Keratinocyte (primary cell): ENCODE measurements at regions not wholly inside any gene's neighbourhood (a gene's known extent, or its start where the extent isn't known, plus 50 kb on each side); places are given as distances from the start of the nearest gene placed in this dataset.
"Not testable (repeated sequence)": the region's sequence is repeated elsewhere in the genome, so short reads cannot be mapped to it uniquely, and the experiment has no call there.

Source experiments
- DNase-seq: peaks from one replicate; pipeline ENCODE4 v3.0.0-alpha.2; 2011; ENCODE audit warnings: low read depth, missing footprints, low spot score
- FAIRE-seq: peaks from 2 replicates; lab custom pipeline; 2011; peaks lifted over from hg19 to GRCh38; lab: Jason Lieb, UNC
- H2AFZ ChIP-seq: 2 replicates; pipeline ENCODE4 v1.6.0; 2012; ENCODE audit warnings: low read length, control low read depth, inconsistent platforms; ENCODE audit not compliant: control insufficient read depth
- H3K27ac ChIP-seq: 2 replicates; pipeline ENCODE4 v1.5.1; 2011; ENCODE audit warnings: low read length; ENCODE audit not compliant: control insufficient read depth, insufficient read depth
- H3K27me3 ChIP-seq: 3 replicates; pipeline ENCODE4 v1.6.0; 2011; ENCODE audit warnings: low read length; ENCODE audit not compliant: control insufficient read depth, insufficient read depth; ENCODE audit errors: extremely low read depth
- H3K36me3 ChIP-seq, 2 experiments: 2 replicates in 1 of 2; 3 replicates in 1 of 2; pipeline ENCODE4 v1.5.1; 2011; ENCODE audit warnings: low read length in 2 of 2, mild to moderate bottlenecking in 1 of 2; ENCODE audit not compliant: control insufficient read depth in 2 of 2, insufficient read depth in 2 of 2; ENCODE audit errors: extremely low read depth in 1 of 2
- H3K4me1 ChIP-seq: 3 replicates; pipeline ENCODE4 v1.5.1; 2011; ENCODE audit warnings: low read length; ENCODE audit not compliant: control insufficient read depth, insufficient read depth; ENCODE audit errors: extremely low read depth
- H3K4me2 ChIP-seq: 3 replicates; pipeline ENCODE4 v1.6.0; 2011; ENCODE audit warnings: low read depth, low read length; ENCODE audit not compliant: control insufficient read depth, insufficient read depth; ENCODE audit errors: extremely low read depth
- H3K4me3 ChIP-seq, 3 experiments: fragments of 200-600 bp in 1 of 3; sonication (generic) in 1 of 3; 2 replicates in 2 of 3; 3 replicates in 1 of 3; pipeline ENCODE4 v1.5.1; 2011 to 2016; ENCODE audit warnings: low read length in 3 of 3, mild to moderate bottlenecking in 3 of 3, control low read depth in 2 of 3, inconsistent platforms in 1 of 3, low read depth in 1 of 3, mixed read lengths in 1 of 3, mixed run types in 1 of 3, moderate library complexity in 1 of 3; ENCODE audit not compliant: control insufficient read depth in 2 of 3, insufficient read depth in 2 of 3; ENCODE audit errors: extremely low read depth in 1 of 3
- H3K79me2 ChIP-seq: 2 replicates; pipeline ENCODE4 v1.6.0; 2012; ENCODE audit warnings: low read length; ENCODE audit not compliant: control insufficient read depth, insufficient read depth
- H3K9ac ChIP-seq: 3 replicates; pipeline ENCODE4 v1.6.0; 2011; ENCODE audit warnings: low read length; ENCODE audit not compliant: control insufficient read depth, insufficient read depth; ENCODE audit errors: extremely low read depth
- H3K9me1 ChIP-seq: 3 replicates; pipeline ENCODE4 v1.6.0; 2011; ENCODE audit warnings: low read length; ENCODE audit not compliant: control insufficient read depth, insufficient read depth; ENCODE audit errors: extremely low read depth
- H3K9me3 ChIP-seq: 2 replicates; pipeline ENCODE4 v1.5.1; 2012; ENCODE audit warnings: low read depth, low read length; ENCODE audit not compliant: control insufficient read depth
- H4K20me1 ChIP-seq: 3 replicates; pipeline ENCODE4 v1.6.0; 2011; ENCODE audit warnings: low read length; ENCODE audit not compliant: control insufficient read depth, insufficient read depth; ENCODE audit errors: extremely low read depth
- EZH2 ChIP-seq: IDR thresholded peaks from one replicate; pipeline ENCODE4 v1.6.1; 2012; ENCODE audit warnings: inconsistent platforms, mild to moderate bottlenecking, low read length, moderate library complexity
- dilution Hi-C: fragments of 300-500 bp; cut with MboI; formaldehyde crosslinking; loops from one replicate; pipeline ENCODE4 v1.7.0; 2020; ENCODE audit warnings: low sequenced_read_pairs; ENCODE audit not compliant: extremely low pct_ligation_motif_present
- TF ChIP-seq, protein P1 (sequence below), 3 experiments: IDR thresholded peaks in 1 of 3; conservative IDR thresholded peaks in 1 of 3; optimal IDR thresholded peaks in 1 of 3; 2 replicates in 2 of 3; 3 replicates in 1 of 3; pipeline versions ENCODE3 to v1.5.1; 2011; ENCODE audit warnings: low read length in 3 of 3, mild to moderate bottlenecking in 3 of 3, moderate library complexity in 2 of 3, control low read depth in 1 of 3, inconsistent platforms in 1 of 3; ENCODE audit not compliant: insufficient read depth in 2 of 3; ENCODE audit errors: extremely low read depth in 1 of 3

DNA sequence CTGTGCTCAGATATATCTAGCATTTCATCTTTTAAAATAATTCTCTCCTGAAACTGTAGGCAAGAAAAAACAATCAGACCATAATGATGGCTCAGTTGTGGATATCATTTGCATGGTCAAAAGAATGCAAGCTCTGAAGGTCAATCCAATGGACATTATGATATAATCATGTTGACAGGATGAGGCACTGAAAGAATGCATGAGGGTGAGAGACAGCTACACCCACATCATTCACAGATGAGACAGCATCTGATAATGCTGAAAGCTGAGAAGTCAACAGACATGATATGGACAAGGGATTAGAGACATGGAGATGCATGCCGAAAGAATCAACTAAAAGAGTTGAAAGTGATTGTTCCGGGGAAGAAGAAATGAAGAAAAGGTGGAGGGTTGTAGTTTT is 346.4 kb upstream of the CDH5 start:
- Histone ChIP-seq H3K9me3 (peaks cover 5% of the 10 kb centered on the region), H3K27ac (no peak overlapping the region), H4K20me1 (no peaks in the 10 kb centered on the region), H3K9me1 (no peaks in the 10 kb centered on the region), H3K36me3 (no peaks in the 10 kb centered on the region), H3K27me3 (no peaks in the 10 kb centered on the region), H3K4me1 (no peaks in the 10 kb centered on the region), H2AFZ (no peak overlapping the region), H3K79me2 (no peaks in the 10 kb centered on the region), H3K4me2 (no peak overlapping the region), H3K4me3 (no peak overlapping the region), H3K9ac (no peak overlapping the region)
- TF ChIP-seq, protein P1, sequence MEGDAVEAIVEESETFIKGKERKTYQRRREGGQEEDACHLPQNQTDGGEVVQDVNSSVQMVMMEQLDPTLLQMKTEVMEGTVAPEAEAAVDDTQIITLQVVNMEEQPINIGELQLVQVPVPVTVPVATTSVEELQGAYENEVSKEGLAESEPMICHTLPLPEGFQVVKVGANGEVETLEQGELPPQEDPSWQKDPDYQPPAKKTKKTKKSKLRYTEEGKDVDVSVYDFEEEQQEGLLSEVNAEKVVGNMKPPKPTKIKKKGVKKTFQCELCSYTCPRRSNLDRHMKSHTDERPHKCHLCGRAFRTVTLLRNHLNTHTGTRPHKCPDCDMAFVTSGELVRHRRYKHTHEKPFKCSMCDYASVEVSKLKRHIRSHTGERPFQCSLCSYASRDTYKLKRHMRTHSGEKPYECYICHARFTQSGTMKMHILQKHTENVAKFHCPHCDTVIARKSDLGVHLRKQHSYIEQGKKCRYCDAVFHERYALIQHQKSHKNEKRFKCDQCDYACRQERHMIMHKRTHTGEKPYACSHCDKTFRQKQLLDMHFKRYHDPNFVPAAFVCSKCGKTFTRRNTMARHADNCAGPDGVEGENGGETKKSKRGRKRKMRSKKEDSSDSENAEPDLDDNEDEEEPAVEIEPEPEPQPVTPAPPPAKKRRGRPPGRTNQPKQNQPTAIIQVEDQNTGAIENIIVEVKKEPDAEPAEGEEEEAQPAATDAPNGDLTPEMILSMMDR (optimal IDR thresholded peaks at IDR 0.05 in 1 of 3, IDR thresholded peaks at IDR 0.05 in 1 of 3, conservative IDR thresholded peaks at IDR 0.05 in 1 of 3; ENCODE audit: extremely low read depth in 1 of 3, insufficient read depth in 2 of 3, low read length in 3 of 3), result no peak
- TF ChIP-seq EZH2, result no peak
- FAIRE-seq (no peak), DNase-seq (no peak)
- dilution Hi-C loops, result no loop called here

DNA sequence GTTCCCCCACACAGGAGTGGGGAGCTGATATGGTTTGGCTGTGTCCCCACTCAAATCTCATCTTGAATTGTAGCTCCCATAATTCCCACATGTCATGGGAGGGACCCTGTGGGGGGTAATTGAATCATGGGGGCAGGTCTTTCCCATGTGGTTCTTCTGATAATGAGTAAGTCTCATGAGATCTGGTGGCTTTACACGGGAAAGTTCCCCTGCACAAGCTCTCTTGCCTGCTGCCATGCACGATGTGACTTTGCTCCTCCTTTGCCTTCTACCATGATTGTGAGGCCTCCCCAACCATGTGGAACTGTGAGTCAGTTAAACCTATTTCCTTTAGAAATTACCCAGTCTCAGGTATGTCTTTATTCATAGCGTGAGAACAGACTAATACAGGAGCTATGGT is 347.0 kb upstream of the CDH5 start:
- H3K4me1 ChIP-seq, FAIRE-seq, H3K9me1 ChIP-seq, H3K27ac ChIP-seq, H3K79me2 ChIP-seq, H3K27me3 ChIP-seq, H3K4me2 ChIP-seq, H4K20me1 ChIP-seq, DNase-seq, H3K9me3 ChIP-seq, H3K9ac ChIP-seq, H3K4me3 ChIP-seq, H2AFZ ChIP-seq, H3K36me3 ChIP-seq, dilution Hi-C loops: not testable (repeated sequence)

GRCh38 chr16:66014221-66014620 is 352.3 kb upstream of the CDH5 start:
- Histone ChIP-seq H3K27ac (no peak overlapping the region), H3K9me3 (no peaks in the 10 kb centered on the region), H3K4me2 (no peak overlapping the region), H3K4me1 (no peaks in the 10 kb centered on the region), H3K79me2 (no peaks in the 10 kb centered on the region), H3K4me3 (no peak overlapping the region), H3K27me3 (no peaks in the 10 kb centered on the region), H4K20me1 (no peaks in the 10 kb centered on the region), H3K9ac (no peak overlapping the region), H3K9me1 (no peaks in the 10 kb centered on the region), H3K36me3 (no peaks in the 10 kb centered on the region), H2AFZ (no peak overlapping the region)
- DNase-seq, result no peak
- TF ChIP-seq, protein P1 (optimal IDR thresholded peaks at IDR 0.05 in 1 of 3, IDR thresholded peaks at IDR 0.05 in 1 of 3, conservative IDR thresholded peaks at IDR 0.05 in 1 of 3; ENCODE audit: extremely low read depth in 1 of 3, insufficient read depth in 2 of 3, low read length in 3 of 3), result no peak
- no peak for TF ChIP-seq EZH2
- no peak for FAIRE-seq
- dilution Hi-C loops, result no loop called here
